HEK293 (cell line): ENCODE measurements at regions not wholly inside any gene's neighbourhood (a gene's known extent, or its start where the extent isn't known, plus 50 kb on each side); places are given as distances from the start of the nearest gene placed in this dataset.

ENCODE experiments used
- ZNF121 ChIP-seq: fragments of 450-650 bp; formaldehyde crosslinking; IDR thresholded peaks from 2 replicates; pipeline ENCODE4 v1.5.1; 2016; ENCODE audit warnings: missing biosample characterization, missing genetic modification characterization
- ZNF274 ChIP-seq, 2 experiments: fragments of 200-500 bp in 1 of 2; fragments of 450-650 bp in 1 of 2; sonication (Bioruptor generic) in 1 of 2; formaldehyde crosslinking in 1 of 2; IDR thresholded peaks; 2 replicates each; pipeline versions ENCODE4 v1.5.1 to v1.6.1; 2014 to 2016; ENCODE audit warnings: borderline replicate concordance in 1 of 2, inconsistent platforms in 1 of 2, low read length in 1 of 2, missing biosample characterization in 1 of 2, missing genetic modification characterization in 1 of 2
- ZNF341 ChIP-seq: fragments of 450-650 bp; formaldehyde crosslinking; IDR thresholded peaks from 2 replicates; pipeline ENCODE4; 2016; ENCODE audit warnings: low read depth, missing biosample characterization, missing genetic modification characterization
- ZNF561 ChIP-seq: fragments of 450-650 bp; IDR thresholded peaks from 2 replicates; pipeline ENCODE4 v1.5.1; 2018; ENCODE audit warnings: missing biosample characterization, missing genetic modification characterization, borderline replicate concordance
- TF ChIP-seq, protein P1 (sequence below): fragments of 450-650 bp; formaldehyde crosslinking; IDR thresholded peaks from 2 replicates; pipeline ENCODE4 v1.5.1; 2016; ENCODE audit warnings: missing biosample characterization, missing genetic modification characterization
- TF ChIP-seq, protein P2 (sequence below): fragments of 450-650 bp; formaldehyde crosslinking; IDR thresholded peaks from 2 replicates; pipeline ENCODE4 v1.5.1; 2016; ENCODE audit warnings: missing biosample characterization, missing genetic modification characterization
- TF ChIP-seq, protein P3 (sequence below): sonication (generic); formaldehyde crosslinking; IDR thresholded peaks from 2 replicates; pipeline ENCODE4 v1.8.1; 2022; ENCODE audit warnings: mild to moderate bottlenecking, moderate library complexity, missing genetic modification reagents

DNA sequence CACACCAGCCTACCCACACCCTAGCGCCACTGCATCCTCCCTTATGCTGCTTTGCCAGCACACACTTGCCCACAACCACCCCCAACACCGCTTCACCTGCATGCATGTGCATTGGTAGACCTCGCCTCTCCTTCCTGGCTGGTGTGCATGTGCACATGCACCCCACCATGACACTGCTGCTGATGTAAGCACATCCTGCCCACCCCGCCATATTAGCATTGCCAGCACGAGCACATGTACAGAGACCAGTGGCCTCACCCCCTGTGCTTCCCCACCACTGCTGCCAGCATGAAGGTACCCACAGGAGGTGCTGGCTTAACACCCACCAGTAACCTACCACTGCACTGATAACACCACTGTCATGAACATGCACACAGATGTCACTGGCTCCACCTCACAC, 218.2 kb downstream of the SLCO4C1 start:
- TF ChIP-seq, protein P1, sequence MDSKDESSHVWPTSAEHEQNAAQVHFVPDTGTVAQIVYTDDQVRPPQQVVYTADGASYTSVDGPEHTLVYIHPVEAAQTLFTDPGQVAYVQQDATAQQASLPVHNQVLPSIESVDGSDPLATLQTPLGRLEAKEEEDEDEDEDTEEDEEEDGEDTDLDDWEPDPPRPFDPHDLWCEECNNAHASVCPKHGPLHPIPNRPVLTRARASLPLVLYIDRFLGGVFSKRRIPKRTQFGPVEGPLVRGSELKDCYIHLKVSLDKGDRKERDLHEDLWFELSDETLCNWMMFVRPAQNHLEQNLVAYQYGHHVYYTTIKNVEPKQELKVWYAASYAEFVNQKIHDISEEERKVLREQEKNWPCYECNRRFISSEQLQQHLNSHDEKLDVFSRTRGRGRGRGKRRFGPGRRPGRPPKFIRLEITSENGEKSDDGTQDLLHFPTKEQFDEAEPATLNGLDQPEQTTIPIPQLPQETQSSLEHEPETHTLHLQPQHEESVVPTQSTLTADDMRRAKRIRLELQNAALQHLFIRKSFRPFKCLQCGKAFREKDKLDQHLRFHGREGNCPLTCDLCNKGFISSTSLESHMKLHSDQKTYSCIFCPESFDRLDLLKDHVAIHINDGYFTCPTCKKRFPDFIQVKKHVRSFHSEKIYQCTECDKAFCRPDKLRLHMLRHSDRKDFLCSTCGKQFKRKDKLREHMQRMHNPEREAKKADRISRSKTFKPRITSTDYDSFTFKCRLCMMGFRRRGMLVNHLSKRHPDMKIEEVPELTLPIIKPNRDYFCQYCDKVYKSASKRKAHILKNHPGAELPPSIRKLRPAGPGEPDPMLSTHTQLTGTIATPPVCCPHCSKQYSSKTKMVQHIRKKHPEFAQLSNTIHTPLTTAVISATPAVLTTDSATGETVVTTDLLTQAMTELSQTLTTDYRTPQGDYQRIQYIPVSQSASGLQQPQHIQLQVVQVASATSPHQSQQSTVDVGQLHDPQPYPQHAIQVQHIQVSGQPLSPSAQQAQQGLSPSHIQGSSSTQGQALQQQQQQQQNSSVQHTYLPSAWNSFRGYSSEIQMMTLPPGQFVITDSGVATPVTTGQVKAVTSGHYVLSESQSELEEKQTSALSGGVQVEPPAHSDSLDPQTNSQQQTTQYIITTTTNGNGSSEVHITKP (tag by site-specific recombination), result no peak
- TF ChIP-seq, protein P2, sequence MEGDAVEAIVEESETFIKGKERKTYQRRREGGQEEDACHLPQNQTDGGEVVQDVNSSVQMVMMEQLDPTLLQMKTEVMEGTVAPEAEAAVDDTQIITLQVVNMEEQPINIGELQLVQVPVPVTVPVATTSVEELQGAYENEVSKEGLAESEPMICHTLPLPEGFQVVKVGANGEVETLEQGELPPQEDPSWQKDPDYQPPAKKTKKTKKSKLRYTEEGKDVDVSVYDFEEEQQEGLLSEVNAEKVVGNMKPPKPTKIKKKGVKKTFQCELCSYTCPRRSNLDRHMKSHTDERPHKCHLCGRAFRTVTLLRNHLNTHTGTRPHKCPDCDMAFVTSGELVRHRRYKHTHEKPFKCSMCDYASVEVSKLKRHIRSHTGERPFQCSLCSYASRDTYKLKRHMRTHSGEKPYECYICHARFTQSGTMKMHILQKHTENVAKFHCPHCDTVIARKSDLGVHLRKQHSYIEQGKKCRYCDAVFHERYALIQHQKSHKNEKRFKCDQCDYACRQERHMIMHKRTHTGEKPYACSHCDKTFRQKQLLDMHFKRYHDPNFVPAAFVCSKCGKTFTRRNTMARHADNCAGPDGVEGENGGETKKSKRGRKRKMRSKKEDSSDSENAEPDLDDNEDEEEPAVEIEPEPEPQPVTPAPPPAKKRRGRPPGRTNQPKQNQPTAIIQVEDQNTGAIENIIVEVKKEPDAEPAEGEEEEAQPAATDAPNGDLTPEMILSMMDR, result no peak
- TF ChIP-seq ZNF274 (IDR thresholded peaks at IDR 0.05; ENCODE audit: low read length) (no peak), ZNF274 (tag by site-specific recombination; IDR thresholded peaks at IDR 0.05; ENCODE audit: borderline replicate concordance) (no peak), ZNF121 (tag by site-specific recombination) (no peak), ZNF561 (no peak), ZNF341 (no peak)
- TF ChIP-seq, protein P3, sequence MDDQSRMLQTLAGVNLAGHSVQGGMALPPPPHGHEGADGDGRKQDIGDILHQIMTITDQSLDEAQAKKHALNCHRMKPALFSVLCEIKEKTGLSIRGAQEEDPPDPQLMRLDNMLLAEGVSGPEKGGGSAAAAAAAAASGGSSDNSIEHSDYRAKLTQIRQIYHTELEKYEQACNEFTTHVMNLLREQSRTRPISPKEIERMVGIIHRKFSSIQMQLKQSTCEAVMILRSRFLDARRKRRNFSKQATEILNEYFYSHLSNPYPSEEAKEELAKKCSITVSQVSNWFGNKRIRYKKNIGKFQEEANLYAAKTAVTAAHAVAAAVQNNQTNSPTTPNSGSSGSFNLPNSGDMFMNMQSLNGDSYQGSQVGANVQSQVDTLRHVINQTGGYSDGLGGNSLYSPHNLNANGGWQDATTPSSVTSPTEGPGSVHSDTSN, result no peak
